HFF-Myc (cell line): ENCODE measurements at regions not wholly inside any gene's neighbourhood (a gene's known extent, or its start where the extent isn't known, plus 50 kb on each side); places are given as distances from the start of the nearest gene placed in this dataset.

Experiments used
- DNase-seq: peaks from one replicate; pipeline ENCODE4 v3.0.0-alpha.2; 2011; ENCODE audit warnings: low read depth; ENCODE audit errors: extremely low read depth
- H3K4me3 ChIP-seq: replicated peaks from 2 replicates; pipeline ENCODE4 v1.5.1; 2011; ENCODE audit warnings: low read depth, mild to moderate bottlenecking, control low read depth, low read length
- CTCF ChIP-seq: IDR thresholded peaks from 2 replicates; pipeline ENCODE4 v1.5.1; 2012; ENCODE audit warnings: mild to moderate bottlenecking, low read depth, low read length, control low read depth; ENCODE audit errors: missing control alignments

DNA sequence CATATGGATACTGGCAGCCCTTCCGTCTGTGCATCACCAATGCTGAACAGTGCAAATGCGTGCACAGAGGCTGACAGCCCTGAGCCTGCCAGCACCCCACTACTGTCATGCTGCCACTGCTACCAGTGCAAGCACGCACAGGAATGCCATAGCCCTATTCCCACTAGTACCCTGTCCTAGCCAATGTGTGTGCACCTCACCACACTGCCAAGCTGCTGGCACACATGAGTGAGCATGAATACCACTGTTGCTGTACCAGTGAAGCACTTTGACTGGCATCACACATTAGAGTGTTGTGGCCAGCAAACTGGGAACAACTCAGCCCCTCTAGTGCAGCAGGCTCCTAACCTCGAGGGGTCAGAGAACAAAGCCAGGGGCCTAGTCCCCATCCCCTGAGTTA, 102.9 kb upstream of the PCDH10 start:
- TF ChIP-seq CTCF: no peak
- no peak for DNase-seq
- H3K4me3 ChIP-seq: no peak overlapping the region

- TF ChIP-seq CTCF: no peak
- H3K4me3 ChIP-seq: no peak overlapping the region
- DNase-seq: no peak
These were observed 90.4 kb upstream of the PCDH10 start for GRCh38 chr4:133058701-133059100.

DNA sequence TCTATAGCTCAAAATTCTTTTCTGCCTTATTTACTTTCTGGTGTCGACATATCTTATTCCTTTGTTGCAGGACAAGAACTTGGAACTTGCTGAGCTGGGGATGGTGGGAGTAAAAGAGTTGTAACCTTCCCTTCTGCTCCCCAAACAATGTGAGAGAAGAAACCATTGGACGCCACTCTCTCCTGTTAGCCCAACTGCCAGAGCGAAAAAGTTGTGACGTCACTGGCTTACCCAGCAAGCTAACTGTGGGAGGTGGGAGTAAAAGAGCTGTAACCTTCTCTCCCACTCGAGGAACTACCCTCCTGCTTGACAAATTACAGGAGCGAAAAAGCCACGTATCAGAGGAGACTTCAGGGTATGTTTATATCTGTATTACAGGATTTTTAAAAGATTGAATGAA, 90.0 kb upstream of the PCDH10 start:
- H3K4me3 ChIP-seq: no peak overlapping the region
- DNase-seq: no peak
- TF ChIP-seq CTCF: no peak

GRCh38 chr4:133062851-133063250, 86.2 kb upstream of the PCDH10 start:
- no peak for TF ChIP-seq CTCF
- H3K4me3 ChIP-seq: no peak overlapping the region
- DNase-seq: no peak

GRCh38 chr4:133068083-133068482, 81.0 kb upstream of the PCDH10 start:
- TF ChIP-seq CTCF: no peak
- H3K4me3 ChIP-seq: no peak overlapping the region
- DNase-seq: no peak

- no peak overlapping the region for H3K4me3 ChIP-seq
- no peak for DNase-seq
- no peak for TF ChIP-seq CTCF
These were observed 67.8 kb upstream of the PCDH10 start for GRCh38 chr4:133081246-133081645.

GRCh38 chr4:133084421-133084820, 64.7 kb upstream of the PCDH10 start:
- DNase-seq: no peak
- no peak overlapping the region for H3K4me3 ChIP-seq
- no peak for TF ChIP-seq CTCF
